ENCODE measurements at regions not wholly inside any gene's neighbourhood (a gene's known extent, or its start where the extent isn't known, plus 50 kb on each side); places are given as distances from the start of the nearest gene placed in this dataset.

DNA sequence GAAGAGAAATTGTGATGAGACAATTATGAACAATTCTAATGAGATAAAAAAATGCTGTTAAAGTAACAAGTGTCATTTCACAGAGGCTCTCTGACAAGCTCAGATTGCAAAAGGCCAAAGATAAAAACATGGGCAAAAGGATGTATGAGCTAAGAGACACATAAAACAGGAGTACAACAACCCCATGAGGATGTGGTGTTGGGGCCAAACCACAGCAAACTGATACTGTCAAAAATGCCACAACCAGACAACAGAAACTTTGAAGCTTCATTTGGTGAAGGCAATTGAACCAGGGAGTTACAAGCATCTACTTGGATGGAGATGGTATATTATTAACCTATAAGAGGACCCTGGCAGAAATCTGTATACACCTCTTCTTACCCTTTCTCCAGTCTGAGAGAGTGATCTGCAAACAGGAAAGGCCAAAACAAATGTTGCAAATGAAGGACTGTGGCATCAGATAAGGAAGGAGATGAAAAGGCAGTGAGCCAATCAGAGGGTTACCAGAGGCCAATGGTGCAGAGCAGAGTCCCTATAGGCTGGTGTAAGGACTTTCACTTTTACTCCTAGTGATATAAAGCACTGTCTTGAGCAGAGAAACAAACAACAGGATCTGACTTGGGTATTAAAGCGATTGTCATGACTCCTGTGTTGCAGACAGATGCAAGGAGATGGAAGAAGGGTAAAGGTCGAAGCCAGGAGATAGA lies 659.0 kb downstream of the NTRK3 start:
- TF ChIP-seq ELF4 (IDR thresholded peaks at IDR 0.05): no peak
- TF ChIP-seq NFRKB (IDR thresholded peaks at IDR 0.05): no peak
